RWPE1 (cell line): ENCODE measurements at regions not wholly inside any gene's neighbourhood (a gene's known extent, or its start where the extent isn't known, plus 50 kb on each side); places are given as distances from the start of the nearest gene placed in this dataset.

Experiments used
- CTCF ChIA-PET: fragments of 350-600 bp; sonication (Branson Sonifier 250); formaldehyde crosslinking; extraction: SDS; loops from one replicate; lab custom pipeline; 2021; lab: Yijun Ruan, JAX
- POLR2A ChIA-PET: fragments of 400-600 bp; formaldehyde crosslinking; extraction: SDS; loops from one replicate; lab custom pipeline; 2020; ENCODE audit warnings: antibody characterized with exemption; ENCODE audit not compliant: low non-redundant PET; lab: Yijun Ruan, JAX
- DNase-seq: peaks from one replicate; pipeline ENCODE4 v3.0.0; 2012; ENCODE audit warnings: low spot score
- H3K27ac ChIP-seq: fragments of 450-650 bp; 2 replicates; pipeline ENCODE4 v1.5.1; 2017
- TF ChIP-seq, protein P1 (sequence below): fragments of 450-650 bp; conservative IDR thresholded peaks from 2 replicates; pipeline ENCODE4 v1.5.1; 2017; ENCODE audit warnings: low read depth, mild to moderate bottlenecking

DNA sequence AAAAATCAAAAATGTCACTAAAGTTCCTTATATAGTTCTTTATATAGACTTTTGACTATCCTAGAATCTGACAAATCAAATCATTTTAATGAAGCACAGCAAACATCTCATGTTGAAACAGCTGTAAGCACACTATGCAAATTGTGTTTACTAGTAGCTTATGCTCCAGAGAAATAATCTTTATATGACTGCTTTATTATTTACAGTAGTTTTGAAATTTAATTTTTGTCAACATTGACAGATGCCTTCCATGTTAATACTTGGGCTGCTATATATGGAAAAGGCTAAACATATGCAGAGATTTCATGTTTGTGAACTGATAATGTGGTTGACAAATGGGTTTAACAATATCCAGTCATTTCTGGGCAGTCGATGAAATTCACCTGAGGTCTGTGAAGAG lies 616.8 kb downstream of the TAFA4 start:
- no peak for DNase-seq
- ChIA-PET POLR2A (no interaction called here), CTCF (no interaction called here)
- H3K27ac ChIP-seq, result no peak overlapping the region
- TF ChIP-seq, protein P1, sequence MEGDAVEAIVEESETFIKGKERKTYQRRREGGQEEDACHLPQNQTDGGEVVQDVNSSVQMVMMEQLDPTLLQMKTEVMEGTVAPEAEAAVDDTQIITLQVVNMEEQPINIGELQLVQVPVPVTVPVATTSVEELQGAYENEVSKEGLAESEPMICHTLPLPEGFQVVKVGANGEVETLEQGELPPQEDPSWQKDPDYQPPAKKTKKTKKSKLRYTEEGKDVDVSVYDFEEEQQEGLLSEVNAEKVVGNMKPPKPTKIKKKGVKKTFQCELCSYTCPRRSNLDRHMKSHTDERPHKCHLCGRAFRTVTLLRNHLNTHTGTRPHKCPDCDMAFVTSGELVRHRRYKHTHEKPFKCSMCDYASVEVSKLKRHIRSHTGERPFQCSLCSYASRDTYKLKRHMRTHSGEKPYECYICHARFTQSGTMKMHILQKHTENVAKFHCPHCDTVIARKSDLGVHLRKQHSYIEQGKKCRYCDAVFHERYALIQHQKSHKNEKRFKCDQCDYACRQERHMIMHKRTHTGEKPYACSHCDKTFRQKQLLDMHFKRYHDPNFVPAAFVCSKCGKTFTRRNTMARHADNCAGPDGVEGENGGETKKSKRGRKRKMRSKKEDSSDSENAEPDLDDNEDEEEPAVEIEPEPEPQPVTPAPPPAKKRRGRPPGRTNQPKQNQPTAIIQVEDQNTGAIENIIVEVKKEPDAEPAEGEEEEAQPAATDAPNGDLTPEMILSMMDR, result no peak

- ChIA-PET POLR2A (no interaction called here), CTCF (no interaction called here)
- TF ChIP-seq, protein P1, result no peak
- H3K27ac ChIP-seq, result no peak overlapping the region
- DNase-seq, result peak; percentile 22
These were observed 625.8 kb downstream of the TAFA4 start for GRCh38 chr3:68306571-68306970.

- ChIA-PET POLR2A (no interaction called here), CTCF (no interaction called here)
- DNase-seq, result no peak
- TF ChIP-seq, protein P1, result no peak
- H3K27ac ChIP-seq, result no peak overlapping the region
These were observed 636.9 kb downstream of the TAFA4 start for GRCh38 chr3:68295457-68295856.

- ChIA-PET POLR2A (no interaction called here), CTCF (no interaction called here)
- no peak overlapping the region for H3K27ac ChIP-seq
- DNase-seq, result no peak
- TF ChIP-seq, protein P1, result no peak
These were observed 635.9 kb upstream of the SUCLG2 start for GRCh38 chr3:68290333-68290732.

DNA sequence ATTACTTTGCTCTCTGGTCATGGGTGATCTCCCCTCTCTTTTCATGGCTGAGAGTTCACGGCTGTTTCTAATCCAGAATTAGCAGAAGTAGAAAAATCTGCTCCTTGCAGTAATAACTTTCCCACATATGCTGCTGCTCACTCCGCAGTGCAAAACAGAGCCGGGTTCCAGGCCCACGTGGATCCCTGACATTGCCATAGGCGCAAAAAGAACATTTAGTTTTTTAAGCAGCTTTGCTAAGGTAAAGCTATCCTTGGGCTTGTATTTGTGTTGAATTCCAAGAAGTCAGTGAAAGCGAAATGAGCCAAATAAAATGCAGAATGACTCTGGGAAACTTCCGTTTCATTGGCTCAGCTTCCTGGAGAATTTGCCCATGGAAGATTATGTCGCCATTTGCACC lies 633.7 kb upstream of the SUCLG2 start:
- CTCF ChIA-PET, result no interaction called here
- DNase-seq, result no peak
- TF ChIP-seq, protein P1, result no peak
- H3K27ac ChIP-seq, result no peak overlapping the region
- POLR2A ChIA-PET, result no interaction called here

DNA sequence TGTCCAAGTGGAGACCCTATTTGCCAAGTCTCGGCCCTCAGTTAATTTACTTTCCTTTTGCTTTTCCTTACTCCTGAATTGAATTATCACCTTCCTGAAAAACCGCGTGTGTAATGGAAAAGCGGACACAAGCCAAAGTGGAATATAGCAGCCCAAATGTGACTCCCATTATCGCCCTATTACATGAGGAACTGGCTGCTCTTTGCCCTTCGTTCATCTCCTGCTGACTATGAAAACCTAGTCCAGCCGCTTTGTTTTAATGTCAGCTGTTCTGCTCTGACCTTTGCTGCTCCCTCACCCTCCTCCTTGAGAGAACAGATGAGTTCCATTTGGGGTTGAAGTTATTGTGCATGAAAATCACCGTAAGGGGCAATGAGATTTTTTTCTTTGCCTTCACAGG lies 632.7 kb upstream of the SUCLG2 start:
- TF ChIP-seq, protein P1, result no peak
- CTCF ChIA-PET, result no interaction called here
- H3K27ac ChIP-seq, result no peak overlapping the region
- DNase-seq, result no peak
- POLR2A ChIA-PET, result no interaction called here

GRCh38 chr3:68274286-68274685 lies 619.9 kb upstream of the SUCLG2 start:
- ChIA-PET CTCF (no interaction called here), POLR2A (no interaction called here)
- no peak for DNase-seq
- TF ChIP-seq, protein P1, result no peak
- H3K27ac ChIP-seq, result no peak overlapping the region
